IPS DF 4.7 (cell line): ENCODE measurements at regions not wholly inside any gene's neighbourhood (a gene's known extent, or its start where the extent isn't known, plus 50 kb on each side); places are given as distances from the start of the nearest gene placed in this dataset.
"Not testable (repeated sequence)": the region's sequence is repeated elsewhere in the genome, so short reads cannot be mapped to it uniquely, and the experiment has no call there.

Source experiments
- DNase-seq: peaks from one replicate; pipeline ENCODE4 v3.0.0-alpha.2; 2013; ENCODE audit warnings: low spot score; ENCODE audit errors: extremely low read depth

DNA sequence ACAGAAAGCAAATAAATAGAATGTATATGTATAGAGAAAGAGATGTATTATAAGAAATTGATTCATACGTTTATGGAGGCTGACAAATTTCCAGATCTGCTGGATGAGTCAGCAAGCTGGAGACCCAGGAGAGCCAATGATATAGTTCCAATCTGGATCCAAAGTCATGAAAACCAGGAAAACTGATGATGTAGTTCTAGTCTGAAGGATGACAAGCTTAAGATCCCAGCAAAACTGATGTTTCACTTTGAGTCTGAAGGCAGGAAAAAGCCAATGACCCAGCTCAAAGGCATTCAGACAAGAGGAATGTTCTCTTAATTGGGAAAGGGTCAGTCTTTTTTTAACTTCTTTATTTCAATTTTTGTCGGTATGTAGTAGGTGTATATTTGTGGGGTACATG, 102.6 kb downstream of the LHFPL1 start:
- DNase-seq = no peak

DNA sequence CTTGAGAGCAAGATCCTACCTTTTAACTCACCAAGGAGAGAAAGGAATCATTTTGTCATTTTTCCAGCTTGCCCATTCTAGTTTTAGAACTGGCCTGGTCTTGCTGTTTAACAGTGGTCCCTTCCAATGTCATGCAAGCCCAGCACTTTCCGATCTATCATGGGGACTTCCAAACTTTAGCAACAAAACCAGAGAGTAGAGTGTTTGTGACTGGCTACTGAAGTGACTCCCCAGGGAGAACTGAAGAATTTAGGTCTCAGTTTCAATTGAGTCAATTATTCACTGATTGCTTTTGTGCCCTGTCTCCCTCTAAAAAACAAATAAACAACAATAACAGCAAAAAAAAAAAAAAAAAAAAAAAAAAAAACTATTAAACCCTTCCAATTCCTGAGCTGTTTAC, 108.3 kb downstream of the LHFPL1 start:
- no peak for DNase-seq

DNA sequence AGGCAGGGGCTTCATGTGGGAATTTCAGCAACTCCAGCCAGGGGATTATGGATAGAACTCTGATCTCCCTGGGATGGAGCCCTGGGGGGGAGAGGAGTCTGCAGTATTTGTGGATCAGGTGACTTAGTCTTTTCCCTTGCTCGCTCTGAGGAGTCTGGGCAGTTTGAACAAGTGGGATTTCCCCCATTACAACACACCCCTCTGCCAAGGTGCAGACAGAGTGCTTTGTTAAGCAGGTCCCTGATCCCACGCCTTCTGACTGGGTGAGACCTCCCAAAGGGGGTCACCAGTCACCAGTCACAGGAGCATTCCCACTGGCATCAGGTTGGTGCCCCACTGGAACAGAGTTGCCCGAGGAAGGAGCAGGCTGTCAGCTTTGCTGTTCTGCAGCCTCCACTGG, 123.9 kb downstream of the LHFPL1 start:
- DNase-seq = no peak

DNA sequence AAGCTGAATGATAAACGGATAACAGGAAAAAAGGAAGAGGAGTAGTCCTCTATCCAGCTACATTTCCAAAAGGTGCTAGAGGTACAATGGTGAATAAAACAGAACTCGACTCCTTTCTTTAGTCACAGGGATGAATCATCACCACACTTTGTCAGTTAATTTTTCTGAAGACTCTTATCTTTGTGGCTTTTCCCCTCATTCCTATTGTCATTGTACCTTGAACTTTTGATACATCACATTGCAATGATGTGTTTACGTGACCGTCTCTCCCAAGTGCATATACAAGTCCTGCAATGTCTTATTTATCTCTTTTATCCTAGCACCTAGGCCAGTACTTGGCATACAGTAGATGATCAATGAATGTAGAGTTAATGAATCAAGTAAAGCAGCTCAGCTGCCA, 134.7 kb downstream of the LHFPL1 start:
- no peak for DNase-seq

DNA sequence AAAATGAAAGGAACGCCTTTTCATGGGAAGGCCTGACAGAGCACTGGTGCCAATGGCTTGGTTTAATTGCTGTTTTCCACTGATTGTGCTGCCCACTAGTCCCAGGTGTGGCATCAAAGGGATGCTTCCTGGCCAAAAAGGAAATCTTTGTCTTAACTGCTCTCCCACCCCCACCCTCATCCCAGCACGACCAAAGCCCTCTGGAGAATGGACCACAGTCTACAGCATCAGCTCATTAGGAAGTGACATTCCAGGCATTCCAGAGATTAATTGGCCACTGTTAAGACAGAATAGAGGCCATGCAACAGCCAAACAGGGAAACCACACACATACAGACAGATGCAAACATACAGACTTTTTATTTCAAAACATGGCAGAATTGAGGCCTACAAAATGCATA, 143.2 kb downstream of the LHFPL1 start:
- peak; percentile 75 for DNase-seq

DNA sequence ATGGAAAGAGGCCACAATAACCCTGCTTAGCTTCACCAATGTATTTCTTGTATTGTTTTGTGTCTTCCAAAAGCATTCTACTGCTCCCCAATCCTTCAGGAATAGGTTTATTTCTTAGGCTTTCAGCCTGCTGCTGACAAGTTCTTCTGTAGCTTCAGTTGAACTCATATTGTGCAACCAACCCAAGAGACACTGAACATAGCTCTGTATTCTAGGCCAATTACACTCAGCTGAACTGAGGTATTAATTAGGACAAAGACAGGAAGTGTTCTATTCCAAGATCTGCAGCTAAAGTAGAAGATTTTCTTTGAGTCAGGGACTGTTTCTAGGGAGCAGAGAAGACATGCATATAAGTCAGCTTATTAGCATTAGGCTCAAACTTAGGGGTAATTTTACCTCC, 151.8 kb downstream of the LHFPL1 start:
- no peak for DNase-seq

DNA sequence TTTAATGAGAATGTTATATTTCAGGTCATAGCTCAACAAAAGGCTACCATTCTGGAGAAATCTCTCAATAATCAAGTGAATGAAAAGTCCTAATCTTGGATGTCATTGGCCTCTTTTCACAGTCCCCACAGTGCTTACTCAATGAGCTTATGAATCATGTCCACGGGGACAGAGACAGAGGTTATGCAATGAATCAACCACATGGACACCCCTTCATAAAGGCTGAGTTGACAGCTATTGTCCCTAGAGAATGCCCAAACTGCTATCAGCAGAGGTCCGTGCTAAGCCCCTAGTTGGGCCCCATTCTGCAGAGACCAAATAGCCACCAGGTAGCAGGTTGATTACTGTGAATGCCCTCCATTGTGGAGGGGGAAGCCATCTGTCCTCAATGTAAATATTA, 158.1 kb downstream of the LHFPL1 start:
- DNase-seq = no peak

DNA sequence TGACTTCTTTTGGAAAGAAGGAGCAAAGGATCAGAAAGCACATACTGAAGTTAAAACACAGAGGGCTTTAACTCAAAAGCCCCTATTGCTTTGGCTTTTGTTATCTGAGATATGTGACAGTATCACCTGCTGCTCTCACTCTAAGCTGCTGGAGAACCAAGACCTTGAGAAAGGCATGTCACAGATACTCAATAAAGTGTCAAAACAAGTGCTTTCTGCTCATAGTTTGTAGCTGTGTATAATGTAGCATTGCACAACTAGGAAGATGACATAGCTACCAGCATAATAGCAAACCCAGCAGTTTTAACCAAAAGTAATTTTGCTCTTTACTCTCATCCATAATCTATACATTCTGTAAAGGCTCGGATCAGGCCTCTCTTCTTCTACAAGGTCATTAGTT, 159.6 kb downstream of the LHFPL1 start:
- DNase-seq = no peak

DNA sequence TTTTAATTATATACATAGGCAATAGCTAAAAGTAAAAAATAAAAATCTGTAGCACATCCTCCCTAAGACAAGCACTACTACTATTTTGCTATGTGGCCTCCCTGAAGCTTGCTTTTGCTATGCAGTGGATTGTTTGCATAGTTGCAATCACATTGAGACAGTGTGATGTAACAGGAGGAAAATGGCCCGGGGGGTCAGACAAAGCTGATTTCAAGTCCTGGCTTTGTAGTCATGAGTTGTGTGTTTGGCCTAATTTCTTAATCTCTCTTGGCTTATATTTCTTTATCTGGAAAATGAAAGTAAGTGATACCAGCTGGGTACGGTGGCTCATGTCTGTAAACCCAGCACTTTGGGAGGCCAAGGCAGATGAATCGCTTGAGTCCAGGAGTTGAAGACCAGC, 166.6 kb downstream of the LHFPL1 start:
- no peak for DNase-seq

DNA sequence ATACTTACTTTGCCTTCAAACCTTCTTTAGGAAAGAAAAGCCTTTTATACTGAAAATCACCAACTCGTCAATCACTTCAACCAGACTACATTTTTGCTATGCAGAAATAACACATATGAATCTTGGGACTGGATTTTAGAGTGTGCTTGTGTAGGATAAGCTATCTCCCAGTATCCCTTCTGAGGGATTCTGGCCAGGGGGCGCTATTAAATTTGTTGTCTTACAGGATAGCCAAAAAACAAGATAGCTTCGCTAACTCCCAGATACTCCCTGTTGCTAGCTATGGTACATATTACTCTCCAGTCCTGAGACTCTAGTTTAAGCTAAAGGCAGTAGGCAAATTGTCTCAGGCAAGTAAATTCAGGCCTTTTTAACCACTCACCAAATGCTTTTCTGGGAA, 167.2 kb downstream of the LHFPL1 start:
- DNase-seq = no peak

DNA sequence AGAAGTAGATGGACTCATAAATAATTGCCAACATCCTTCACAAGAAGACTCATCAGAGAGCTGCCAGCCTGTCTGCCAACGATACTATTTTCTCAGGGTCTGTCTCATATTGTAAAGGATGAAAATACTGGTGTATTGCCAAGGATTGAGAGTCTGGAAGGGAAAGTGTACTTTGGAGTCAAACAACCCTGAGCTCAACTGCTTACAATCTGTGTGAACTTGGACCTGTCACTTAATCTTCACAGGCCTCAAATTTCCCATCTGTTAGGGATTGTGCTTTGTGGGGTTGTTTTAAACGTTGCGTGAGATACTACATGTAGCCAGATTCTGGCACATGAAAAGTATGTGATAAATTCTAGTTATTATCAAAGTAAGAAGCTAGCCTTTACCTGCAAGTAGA, 169.1 kb downstream of the LHFPL1 start:
- DNase-seq = no peak

DNA sequence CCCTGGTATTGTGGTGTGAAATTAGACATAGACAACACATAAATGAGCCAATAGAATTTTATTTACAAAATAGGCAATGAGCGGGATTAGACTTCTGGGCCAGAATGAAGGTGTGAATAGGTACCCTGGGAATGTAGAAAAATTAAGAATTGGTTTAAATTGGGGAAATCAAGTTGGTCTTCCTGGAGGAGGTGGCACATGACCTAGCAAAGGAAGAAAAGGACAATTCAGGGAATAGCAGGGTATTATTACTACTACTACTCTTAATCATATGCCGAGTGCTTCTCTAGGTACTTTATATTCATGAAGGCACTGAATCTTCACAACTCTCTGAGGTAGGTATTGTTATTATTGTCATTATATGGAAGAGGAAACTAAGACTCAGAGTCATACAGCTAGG, 202.1 kb downstream of the LHFPL1 start:
- DNase-seq = no peak

DNA sequence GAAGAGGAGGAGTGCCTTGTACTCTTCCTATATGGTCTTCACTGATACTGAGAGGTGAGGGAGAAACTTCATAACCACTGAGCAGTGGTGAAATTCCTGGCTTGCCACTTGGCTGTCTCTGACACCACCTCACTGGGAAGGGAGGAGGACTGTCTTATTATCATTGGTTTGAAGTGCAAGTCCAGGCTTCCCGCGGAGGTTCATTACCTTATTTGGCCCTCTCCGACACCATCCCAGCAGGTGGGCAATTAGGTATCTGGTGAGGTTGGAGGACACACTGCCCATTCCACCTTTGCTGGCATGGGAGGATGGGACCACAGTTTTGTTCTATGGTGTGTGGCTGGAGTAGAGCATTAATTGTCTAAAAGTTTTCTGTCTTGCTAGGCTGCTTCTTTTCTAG, 206.1 kb downstream of the LHFPL1 start:
- DNase-seq = peak; percentile 14

DNA sequence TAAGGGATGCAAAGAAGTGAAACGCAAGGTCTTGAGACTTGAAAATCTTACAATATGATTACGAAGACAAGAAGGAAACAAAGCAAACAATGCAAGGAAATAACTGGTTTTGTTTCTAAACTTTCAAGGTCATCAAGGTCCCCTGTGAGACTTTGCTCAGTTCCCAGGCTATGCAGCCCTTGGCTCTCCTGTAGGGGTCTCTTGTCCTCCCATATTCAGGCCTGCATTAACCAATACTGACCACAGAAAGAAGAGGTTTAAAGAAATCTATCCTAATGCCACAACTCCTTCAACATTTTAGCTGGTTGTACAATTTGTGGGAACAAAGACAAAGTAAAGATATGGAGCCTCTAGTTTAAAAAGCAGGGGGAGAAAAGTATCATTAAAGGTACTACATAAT, 209.2 kb downstream of the LHFPL1 start:
- no peak for DNase-seq

DNA sequence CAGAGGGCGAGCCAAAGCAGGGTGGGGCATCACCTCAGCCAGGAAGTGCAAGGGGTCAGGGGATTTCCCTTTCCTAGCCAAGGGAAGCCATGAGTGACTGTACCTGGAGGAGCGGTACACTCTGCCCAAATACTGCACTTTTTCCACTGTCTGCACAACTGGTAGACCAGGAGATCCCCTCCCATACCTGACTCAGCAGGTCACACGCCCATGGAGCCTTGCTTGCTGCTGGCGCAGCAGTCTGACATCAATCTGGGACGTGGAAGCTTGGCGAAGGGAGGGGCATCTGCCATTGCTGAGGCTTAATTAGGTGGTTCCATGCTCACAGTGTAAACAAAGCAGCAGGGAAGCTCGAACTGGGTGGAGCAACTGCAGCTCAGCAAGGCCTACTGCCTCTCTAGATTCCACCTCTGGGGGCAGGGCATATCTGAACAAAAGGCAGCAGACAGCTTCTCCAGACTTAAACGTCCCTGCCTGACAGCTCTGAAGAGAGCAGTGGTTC, 217.7 kb downstream of the LHFPL1 start:
- DNase-seq = not testable (repeated sequence)

DNA sequence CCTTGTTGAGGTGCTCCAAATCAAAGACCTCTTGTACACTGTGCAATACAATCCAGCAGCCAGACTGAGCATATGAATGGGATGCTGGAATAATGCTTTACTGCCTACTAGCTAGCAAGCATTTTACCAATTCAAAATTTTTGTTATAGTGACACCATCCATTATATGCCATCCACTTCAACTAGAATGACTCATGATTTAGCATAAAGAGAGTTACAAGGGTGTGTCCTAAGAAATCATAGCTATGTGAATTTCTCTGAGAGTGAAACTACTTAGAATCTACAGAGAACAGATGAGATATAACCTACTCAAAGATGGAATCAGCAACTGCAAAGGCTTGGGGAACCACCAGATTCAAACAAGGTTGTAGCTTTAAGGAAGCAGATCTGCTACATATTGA, 221.9 kb downstream of the LHFPL1 start:
- no peak for DNase-seq

DNA sequence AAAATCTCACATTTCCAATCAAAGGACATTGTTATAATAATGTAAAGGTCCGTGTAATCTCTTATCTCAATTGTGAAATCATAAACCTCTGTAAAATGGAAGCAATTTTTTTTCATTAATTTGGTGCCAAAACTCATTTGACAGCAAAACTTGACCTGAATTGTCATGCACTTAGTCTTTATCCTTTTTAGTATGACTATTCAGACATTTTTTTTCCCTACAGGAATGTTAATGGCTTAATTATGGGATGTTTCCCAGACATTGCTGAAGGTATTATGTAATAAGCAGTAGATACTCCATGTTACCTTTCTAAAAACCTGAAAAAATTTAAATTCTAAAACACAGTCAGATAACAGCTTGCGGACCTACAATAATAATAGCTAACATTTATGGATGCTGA, 228.9 kb downstream of the LHFPL1 start:
- no peak for DNase-seq

DNA sequence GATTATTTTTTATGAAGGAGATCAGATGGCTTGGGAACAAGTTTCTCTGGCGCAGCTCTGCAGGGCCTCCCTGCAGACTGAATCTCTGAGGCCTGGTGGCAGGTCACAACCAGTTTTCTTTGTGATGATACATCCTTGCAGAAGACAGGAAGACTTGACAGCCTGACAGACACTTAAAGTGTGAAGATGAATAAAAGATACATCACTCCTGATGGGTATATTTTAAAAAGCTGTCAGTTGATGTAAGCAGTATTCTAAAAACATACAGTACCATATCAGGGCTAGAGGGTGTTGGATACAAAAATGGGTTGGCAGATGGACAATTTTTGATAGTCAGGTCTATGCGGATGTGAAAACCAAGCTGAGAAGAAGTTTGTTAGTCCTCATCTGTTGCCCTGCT, 239.5 kb downstream of the LHFPL1 start:
- DNase-seq = no peak

DNA sequence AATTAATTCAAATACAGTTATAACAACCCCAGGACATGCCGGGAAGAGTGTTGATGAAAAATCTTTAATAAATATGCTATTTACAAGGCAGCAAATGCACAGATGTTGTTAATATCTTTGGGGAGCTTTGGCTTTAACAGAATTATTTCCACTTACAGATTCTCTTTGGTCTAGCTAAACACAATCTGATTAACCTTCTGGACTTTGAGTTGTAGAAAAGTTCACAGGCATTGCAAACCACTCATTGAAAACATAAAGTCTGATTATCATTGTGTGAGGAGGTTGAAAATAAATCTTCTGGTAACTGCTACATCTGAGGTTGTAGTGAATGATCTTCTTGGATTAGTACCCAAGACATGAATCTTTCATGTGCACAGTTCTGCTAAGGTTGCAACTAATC, 255.6 kb downstream of the LHFPL1 start:
- DNase-seq = no peak

DNA sequence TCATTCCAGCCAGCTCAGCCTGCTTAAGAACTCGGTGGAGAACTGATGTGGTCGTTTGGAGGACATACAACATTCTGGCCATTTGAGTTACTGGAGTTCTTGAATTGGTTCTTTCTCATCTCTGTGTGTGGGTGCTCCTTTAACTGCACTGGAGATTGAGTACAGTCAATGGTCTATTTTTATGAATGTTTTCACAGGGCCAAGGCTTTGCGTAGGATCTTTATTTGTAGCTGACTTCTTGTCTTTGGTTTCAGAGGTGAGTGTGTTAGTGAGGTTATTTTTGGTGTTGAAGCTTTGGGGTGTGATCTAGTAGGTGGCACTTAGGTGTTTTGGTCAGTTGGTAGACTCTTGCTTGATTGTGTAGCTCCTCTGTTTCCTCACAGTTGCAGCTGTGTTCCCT, 288.4 kb downstream of the LHFPL1 start:
- no peak for DNase-seq

DNA sequence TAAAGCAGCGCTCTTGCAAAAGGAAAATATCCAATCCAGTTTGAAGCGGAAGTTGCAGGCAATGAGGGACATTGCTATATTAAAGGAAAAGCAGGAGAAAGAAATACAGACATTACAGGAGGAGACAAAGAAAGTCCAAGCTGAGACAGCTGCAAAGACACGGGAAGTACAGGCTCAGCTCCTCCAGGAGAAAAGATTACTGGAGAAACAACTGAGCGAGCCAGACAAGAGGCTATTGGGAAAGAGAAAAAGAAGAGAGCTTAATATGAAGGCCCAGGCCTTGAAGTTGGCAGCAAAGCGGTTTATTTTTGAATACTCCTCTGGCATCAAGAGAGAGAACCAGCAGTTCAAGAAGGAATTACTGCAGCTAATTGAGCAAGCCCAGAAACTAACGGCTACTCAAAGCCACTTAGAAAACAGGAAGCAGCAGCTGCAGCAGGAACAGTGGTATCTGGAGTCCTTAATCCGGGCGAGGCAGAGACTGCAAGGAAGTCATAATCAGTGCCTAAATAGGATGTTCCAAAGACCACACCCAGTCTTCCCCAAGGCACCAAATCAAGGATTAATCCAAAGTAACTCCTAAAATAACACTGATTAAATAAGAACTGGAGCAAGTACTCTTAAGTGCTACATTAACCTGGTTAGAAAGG, 298.0 kb downstream of the LHFPL1 start:
- not testable (repeated sequence) for DNase-seq

DNA sequence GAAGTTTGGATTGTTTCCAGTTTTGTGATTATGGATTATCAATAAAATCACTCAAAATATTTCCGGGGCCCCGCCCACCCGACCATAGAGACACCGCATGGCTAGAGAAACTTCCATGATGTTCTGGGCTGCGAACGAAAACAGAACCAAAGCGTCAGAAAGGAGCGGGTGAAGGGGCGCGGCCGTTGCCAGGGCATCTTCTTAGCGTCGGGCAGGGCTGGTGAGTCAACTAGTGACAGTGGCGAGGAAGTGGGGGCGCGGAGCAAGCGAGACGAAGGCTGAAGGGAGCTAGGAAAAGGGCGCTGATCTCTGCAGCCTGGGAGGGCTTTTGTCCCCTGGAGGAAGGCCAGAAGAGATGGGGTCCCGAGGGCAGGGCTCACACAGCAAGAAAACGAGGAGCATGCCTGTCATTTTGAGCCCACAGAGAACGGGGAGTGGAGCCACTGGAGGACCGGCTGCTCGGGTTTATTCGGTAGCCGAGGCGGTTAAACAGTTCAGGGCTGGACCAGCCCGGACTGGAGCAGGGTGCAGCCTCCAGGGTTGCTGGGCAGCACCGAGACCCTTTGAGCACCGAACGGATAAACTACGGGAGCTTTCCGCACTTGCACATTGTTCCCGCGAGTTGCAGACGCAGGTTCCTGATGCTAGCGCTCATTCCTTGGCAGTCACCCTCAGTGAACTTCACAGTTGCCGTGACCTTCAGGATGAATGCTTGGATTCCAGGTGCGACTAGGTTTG, 298.1 kb upstream of the TRPC5 start:
- no peak for DNase-seq

DNA sequence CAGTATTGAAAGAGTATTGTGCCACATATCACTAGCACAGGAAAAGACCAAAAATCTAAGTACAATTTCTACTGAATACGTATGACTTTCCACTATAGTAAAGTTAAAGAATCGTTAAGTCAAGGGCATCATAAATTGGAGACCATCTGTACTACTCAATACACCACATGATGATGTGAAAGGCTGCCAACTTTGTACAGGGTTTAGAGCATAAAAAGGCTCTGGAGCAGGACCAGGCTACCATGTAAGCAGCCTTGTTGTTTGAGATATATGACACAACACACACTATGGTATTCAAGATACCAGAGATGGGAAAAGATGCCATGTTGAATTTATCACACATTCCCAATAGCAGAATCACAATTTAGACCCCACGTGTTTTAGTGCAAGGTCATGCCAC, 294.9 kb upstream of the TRPC5 start:
- DNase-seq = no peak
